HT1080 (cell line): ENCODE measurements at regions not wholly inside any gene's neighbourhood (a gene's known extent, or its start where the extent isn't known, plus 50 kb on each side); places are given as distances from the start of the nearest gene placed in this dataset.
A peak's percentile ranks its signal among the peaks of the same experiment; 100 is the strongest.

ENCODE experiments used
- DNase-seq: peaks from one replicate; pipeline ENCODE4 v3.0.0-alpha.2; 2015; ENCODE audit warnings: low read depth

DNA sequence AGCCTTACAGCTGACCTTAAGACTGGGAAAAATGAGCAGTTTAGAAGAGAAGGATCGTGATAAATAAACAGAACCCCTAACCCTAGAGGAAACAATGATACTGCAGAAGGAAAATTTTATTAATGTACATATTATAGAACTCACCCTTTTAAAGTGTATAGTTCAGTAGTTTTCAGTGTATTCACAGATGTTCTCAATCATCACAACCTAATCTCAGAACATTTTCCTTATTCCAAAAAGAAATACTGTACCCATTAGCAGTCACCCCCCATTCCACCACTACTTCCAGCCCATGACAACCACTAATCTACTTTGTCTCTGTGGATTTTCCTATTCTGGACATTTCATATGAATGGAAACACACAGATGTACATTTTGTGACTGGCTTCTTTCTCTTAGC is 90.2 kb upstream of the AGTR1 start:
- DNase-seq, result no peak

DNA sequence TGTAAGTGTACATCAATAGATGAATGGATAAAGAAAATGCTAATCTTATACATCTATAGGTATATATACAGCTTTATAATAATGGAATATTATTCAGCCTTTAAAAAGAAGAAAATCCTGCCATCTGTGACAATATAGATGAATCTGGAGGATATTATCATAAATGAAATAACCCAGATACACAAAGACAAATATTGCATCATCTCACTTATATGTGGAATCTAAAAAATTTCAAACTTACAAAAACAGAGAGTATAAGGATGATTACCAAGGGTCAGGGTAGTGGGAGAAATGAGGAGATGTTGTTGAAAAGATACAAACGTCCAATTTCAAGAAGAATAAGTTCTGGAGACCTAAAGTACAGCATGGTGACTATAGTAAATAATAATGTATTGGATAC is 85.4 kb upstream of the AGTR1 start:
- no peak for DNase-seq

DNA sequence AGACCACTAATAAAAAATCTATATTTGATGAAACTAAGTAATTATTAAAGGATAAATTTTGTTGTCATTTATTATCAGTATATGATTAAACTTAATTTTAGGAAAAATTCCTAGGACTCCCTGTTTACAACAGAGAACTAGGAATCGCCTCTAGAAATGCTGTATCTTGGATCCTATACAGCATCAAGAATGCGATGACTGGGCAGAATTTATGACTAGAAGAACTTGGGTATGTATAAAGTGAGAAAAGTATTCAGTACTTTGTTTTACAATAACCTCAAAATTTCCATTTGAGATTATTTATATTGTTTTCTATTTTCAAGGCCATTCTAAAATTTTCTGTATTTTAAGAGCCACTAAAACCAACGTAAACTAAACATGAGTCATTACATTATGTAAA is 82.3 kb upstream of the AGTR1 start:
- DNase-seq, result no peak

DNA sequence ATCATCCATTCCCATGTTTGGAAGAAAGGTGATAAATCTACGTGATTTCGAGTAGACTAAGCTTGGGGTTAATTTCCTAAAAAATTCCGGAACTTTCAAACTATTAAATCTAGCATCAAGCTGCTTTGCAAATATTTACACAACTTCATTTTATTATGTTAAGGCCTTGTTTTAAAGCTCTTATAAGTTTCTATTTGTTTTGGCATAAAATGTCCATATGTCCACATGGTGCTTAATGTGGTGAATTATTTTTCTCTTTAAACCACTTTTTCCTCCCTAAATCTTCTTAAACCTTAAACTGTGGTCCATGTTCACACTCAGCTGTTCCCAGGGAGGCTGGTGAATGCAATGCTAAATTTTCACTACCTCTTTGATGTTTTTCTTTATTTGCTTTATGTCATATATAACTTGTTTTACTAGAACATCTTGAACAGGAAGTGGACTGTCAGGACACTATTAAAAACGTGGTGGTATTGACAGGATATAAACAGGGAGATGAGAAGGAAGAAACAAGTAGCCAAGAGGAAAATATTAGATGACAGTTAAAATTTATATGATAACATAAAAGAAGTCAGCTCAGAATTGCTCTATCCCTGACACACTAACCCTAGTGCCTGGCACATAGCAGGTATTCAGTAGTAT is 72.5 kb upstream of the AGTR1 start:
- DNase-seq, result no peak

DNA sequence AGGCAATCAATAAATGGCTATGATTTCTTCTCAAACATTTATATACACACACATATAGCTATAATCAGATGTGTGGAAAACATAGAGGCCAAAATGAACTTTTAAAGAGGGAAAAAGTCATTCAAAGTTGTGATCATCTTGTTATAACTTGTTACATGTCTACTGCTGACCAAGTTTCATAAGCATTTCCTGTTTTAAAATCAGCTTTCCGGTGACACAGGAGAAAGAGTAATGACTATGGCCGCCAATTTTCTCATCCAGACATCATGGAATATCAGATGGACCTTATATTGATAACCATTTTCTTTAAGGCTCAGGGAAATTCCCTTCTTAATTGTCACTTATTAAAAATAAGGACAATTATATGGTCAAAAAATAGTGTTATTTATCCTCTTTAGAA is 71.7 kb upstream of the AGTR1 start:
- DNase-seq, result no peak

DNA sequence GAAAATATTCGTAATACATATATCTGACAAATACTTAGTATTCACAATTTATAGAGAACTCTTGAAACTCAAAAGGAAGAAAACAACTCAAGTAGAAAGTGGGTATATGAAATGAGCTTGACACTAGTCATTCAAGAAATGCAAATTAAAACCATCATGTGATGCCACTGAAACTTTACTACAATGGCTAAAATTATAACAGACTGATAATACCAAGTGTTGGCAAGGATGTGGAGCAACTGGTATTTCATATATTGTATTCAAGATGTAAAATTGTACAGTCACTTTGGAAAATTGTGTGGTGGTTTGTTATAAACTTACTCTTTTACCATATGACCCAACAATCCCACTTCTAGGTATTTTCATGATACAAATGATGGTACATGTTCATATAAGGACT is 68.7 kb upstream of the AGTR1 start:
- DNase-seq, result no peak

DNA sequence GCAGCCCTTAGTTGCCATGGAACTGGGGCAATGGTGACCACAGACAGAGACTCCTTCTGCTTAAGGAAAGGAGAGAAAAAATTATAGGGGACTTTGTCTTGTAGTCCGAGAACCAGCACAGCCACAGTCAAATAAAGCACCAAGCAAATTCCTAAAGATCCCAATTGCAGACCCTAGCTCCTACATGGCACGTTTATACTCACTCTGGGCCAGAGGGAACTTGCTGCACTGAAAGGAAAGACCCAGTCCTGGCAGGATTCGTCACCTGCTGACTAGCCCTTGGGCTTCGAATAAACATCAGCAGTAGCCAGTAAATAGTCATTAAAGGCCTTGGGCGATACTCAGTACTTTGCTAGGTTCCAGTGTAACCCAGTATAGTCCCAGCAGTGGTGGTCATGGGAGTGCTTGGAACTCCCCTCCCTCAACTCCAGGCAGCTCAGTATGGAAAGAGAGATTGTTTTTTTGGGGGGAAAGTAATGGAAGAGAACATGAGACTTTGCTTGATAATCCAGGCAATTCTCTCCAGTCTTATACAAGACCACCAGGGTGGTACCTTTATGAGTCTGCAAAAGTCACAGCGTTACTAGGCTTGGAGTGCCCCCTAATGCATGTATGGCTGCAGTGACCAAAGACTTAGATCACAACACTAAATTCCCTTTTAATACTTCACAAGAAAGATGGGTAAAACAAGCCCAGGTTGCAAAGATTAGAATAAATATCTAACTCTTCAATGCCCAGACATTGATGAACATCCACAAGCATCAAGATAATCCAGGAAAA is 66.4 kb upstream of the AGTR1 start:
- DNase-seq, result no peak

DNA sequence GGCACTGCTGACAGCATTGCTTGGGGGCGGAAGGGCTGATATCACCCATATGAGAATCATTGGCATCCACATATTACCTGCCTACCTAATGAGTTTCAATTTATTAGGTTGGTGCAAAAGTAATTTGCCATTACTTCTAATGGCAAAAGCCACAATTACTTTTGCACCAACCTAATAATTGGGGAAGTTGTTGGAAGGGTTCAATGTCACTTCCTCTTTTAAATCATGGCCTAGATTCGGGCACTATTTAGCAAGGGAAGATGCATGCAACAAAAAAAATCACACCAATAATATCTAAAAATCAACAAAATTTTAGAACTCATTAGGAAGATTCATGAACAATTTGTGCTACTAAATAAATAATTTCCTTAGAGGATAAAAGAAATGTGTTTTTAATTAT is 56.0 kb upstream of the AGTR1 start:
- no peak for DNase-seq

DNA sequence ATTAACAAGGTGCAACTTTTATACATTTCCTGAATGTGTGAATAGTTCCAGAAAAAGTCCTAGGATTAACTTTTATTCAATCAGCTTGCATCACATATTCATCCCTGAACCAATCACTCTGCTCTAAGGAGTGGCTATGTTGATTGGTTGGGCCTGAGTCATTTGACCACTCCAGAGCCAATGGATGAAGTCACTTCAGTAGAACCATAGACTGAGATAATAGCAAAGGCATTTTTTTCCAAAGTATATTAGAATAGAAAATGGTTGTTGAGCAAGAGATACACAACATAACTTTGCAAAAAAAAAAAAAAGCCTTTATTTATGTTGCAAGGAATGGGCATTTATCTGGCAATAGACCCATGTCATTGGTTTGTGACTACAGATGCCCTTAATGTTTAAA is 55.5 kb upstream of the AGTR1 start:
- no peak for DNase-seq

DNA sequence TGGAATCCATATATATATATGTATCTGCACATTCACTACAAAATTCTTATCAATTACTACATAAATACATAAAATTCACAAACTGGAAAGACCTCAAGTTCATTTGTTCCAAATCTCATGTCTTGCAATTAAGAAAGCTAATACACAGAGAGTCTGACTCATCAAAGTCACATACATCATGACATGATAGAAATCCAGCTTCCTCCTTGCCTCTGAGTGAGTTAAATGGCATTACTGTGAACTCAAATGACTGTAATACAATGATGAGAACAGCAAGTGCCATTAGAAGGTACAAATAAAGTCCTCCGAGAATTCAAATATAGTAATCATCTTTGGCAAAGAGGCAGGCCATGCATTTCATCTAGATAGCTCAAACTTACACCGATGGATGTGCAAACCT is 55.1 kb upstream of the AGTR1 start:
- DNase-seq, result peak; percentile 38

DNA sequence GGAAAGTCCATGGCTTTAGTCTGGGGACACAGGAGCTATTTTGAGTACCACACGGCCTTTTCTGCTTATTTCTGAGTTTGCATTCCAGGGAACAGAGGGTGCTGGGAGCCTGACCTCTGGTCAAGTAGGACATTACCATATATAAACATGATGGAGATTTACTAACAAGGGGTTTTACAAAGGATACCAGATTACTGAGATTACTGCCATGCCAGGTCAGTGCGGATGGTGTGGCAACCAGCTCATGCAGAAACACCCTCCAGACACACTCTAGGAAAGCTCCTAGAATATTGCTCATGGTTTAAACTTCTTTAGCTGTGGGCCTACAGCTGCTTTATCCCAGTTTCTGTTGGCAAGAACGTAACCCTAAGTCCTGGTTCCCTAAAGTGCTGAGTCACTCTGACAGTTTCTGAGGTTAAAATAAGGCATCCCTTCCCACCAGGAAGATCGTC is 54.3 kb upstream of the AGTR1 start:
- DNase-seq, result peak; percentile 51

DNA sequence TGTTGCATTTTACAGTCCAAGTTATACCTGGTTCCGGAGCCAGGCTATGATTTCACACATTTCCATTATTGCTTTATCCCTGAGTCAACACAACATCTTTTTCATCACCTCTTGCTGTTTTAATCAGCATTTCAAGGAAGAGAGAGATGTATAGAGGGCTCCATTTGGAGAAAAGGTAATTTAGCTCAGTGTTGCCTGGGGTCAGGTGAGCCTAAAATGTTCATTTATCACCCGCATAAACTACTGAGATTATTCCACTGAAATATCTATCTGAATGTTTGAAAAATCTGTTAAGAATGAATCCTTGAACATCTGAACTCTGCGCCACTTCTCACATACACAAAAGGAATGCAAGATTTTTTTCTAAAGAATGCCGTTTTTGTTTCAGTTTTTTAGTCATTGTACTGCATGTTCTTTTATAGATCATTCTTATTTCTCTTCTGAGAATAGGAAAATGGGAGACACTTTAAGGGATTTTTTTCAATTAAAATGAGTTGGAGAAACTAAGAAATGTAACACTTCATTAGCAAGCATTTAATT is 51.5 kb upstream of the AGTR1 start:
- DNase-seq, result no peak
